Astrocyte (in vitro differentiated cells and primary cell): ENCODE measurements at regions not wholly inside any gene's neighbourhood (a gene's known extent, or its start where the extent isn't known, plus 50 kb on each side); places are given as distances from the start of the nearest gene placed in this dataset.

Source experiments
- DNase-seq: peaks from one replicate; pipeline ENCODE4 v3.0.0-alpha.2; 2010; ENCODE audit warnings: low read depth
- FAIRE-seq: peaks from 2 replicates; lab custom pipeline; 2011; peaks lifted over from hg19 to GRCh38; lab: Jason Lieb, UNC
- H2AFZ ChIP-seq: 2 replicates; pipeline ENCODE4 v1.6.0; 2012; ENCODE audit warnings: low read depth, low read length, inconsistent platforms
- H3K27ac ChIP-seq: 2 replicates; pipeline ENCODE4 v1.5.1; 2011; ENCODE audit warnings: low read depth, low read length, inconsistent platforms
- H3K27me3 ChIP-seq: 2 replicates; pipeline ENCODE4 v1.6.0; 2011; ENCODE audit warnings: low read length, inconsistent platforms; ENCODE audit not compliant: insufficient read depth
- H3K36me3 ChIP-seq: 2 replicates; pipeline ENCODE4 v1.5.1; 2011; ENCODE audit warnings: low read length, inconsistent platforms; ENCODE audit not compliant: insufficient read depth
- H3K4me1 ChIP-seq: 2 replicates; pipeline ENCODE4 v1.5.1; 2011; ENCODE audit warnings: low read length, inconsistent platforms; ENCODE audit not compliant: insufficient read depth
- H3K4me2 ChIP-seq: 2 replicates; pipeline ENCODE4 v1.6.0; 2012; ENCODE audit warnings: low read length, inconsistent platforms
- H3K4me3 ChIP-seq: 2 replicates; pipeline ENCODE4 v1.5.1; 2011; ENCODE audit warnings: low read depth, mild to moderate bottlenecking, low read length, inconsistent platforms; ENCODE audit not compliant: insufficient read depth
- H3K79me2 ChIP-seq: 2 replicates; pipeline ENCODE4 v1.6.0; 2012; ENCODE audit warnings: mild to moderate bottlenecking, low read length, inconsistent platforms; ENCODE audit not compliant: insufficient read depth
- H3K9ac ChIP-seq: 2 replicates; pipeline ENCODE4 v1.6.0; 2012; ENCODE audit warnings: mild to moderate bottlenecking, low read length, inconsistent platforms
- H3K9me3 ChIP-seq: 2 replicates; pipeline ENCODE4 v1.5.1; 2012; ENCODE audit warnings: low read depth, mild to moderate bottlenecking, low read length, inconsistent platforms; ENCODE audit not compliant: insufficient read depth
- H4K20me1 ChIP-seq: 2 replicates; pipeline ENCODE4 v1.6.0; 2012; ENCODE audit warnings: low read length, inconsistent platforms; ENCODE audit not compliant: insufficient read depth
- H3K27ac Mint-ChIP-seq: one replicate; pipeline ENCODE4 v1.8.0; 2021; ENCODE audit warnings: mild to moderate bottlenecking, mixed read lengths; ENCODE audit not compliant: unreplicated experiment
- H3K27me3 Mint-ChIP-seq: one replicate; pipeline ENCODE4 v1.8.0; 2021; ENCODE audit warnings: low read depth, mixed read lengths; ENCODE audit not compliant: unreplicated experiment
- H3K36me3 Mint-ChIP-seq: one replicate; pipeline ENCODE4 v1.8.0; 2021; ENCODE audit warnings: low read depth, mixed read lengths; ENCODE audit not compliant: unreplicated experiment
- H3K4me1 Mint-ChIP-seq: one replicate; pipeline ENCODE4 v1.8.0; 2021; ENCODE audit warnings: low read depth, mixed read lengths; ENCODE audit not compliant: unreplicated experiment
- H3K4me3 Mint-ChIP-seq: one replicate; pipeline ENCODE4 v1.8.0; 2021; ENCODE audit warnings: mild to moderate bottlenecking, moderate library complexity, mixed read lengths; ENCODE audit not compliant: unreplicated experiment
- H3K9me3 Mint-ChIP-seq: one replicate; pipeline ENCODE4 v1.8.0; 2021; ENCODE audit warnings: mild to moderate bottlenecking, mixed read lengths; ENCODE audit not compliant: unreplicated experiment
- EZH2 ChIP-seq: IDR thresholded peaks from 2 replicates; pipeline ENCODE4 v1.6.1; 2012; ENCODE audit warnings: mild to moderate bottlenecking, low read length, inconsistent platforms; ENCODE audit not compliant: insufficient read depth
- TF ChIP-seq, protein P1 (sequence below): IDR thresholded peaks from 2 replicates; pipeline ENCODE4 v1.5.1; 2011; ENCODE audit warnings: low read depth, mild to moderate bottlenecking, inconsistent platforms, low read length, moderate library complexity; ENCODE audit not compliant: insufficient read depth

- Histone ChIP-seq H3K4me3 (no peak overlapping the region), H3K79me2 (no peaks in the 10 kb centered on the region), H3K9me3 (no peaks in the 10 kb centered on the region), H3K27me3 (no peaks in the 10 kb centered on the region), H2AFZ (no peak overlapping the region), H4K20me1 (no peaks in the 10 kb centered on the region), H3K4me2 (no peak overlapping the region), H3K36me3 (no peaks in the 10 kb centered on the region), H3K27ac (no peak overlapping the region), H3K9ac (no peak overlapping the region), H3K4me1 (no peaks in the 10 kb centered on the region)
- no peak overlapping the region for H3K27ac Mint-ChIP-seq
- TF ChIP-seq, protein P1, sequence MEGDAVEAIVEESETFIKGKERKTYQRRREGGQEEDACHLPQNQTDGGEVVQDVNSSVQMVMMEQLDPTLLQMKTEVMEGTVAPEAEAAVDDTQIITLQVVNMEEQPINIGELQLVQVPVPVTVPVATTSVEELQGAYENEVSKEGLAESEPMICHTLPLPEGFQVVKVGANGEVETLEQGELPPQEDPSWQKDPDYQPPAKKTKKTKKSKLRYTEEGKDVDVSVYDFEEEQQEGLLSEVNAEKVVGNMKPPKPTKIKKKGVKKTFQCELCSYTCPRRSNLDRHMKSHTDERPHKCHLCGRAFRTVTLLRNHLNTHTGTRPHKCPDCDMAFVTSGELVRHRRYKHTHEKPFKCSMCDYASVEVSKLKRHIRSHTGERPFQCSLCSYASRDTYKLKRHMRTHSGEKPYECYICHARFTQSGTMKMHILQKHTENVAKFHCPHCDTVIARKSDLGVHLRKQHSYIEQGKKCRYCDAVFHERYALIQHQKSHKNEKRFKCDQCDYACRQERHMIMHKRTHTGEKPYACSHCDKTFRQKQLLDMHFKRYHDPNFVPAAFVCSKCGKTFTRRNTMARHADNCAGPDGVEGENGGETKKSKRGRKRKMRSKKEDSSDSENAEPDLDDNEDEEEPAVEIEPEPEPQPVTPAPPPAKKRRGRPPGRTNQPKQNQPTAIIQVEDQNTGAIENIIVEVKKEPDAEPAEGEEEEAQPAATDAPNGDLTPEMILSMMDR = no peak
- TF ChIP-seq EZH2 = no peak
- FAIRE-seq (peak; percentile 45), DNase-seq (no peak)
- H3K4me3 Mint-ChIP-seq = no peak overlapping the region
- no peaks in the 10 kb centered on the region for H3K9me3 Mint-ChIP-seq
- H3K36me3 Mint-ChIP-seq = no peaks in the 10 kb centered on the region
- no peaks in the 10 kb centered on the region for H3K4me1 Mint-ChIP-seq
- H3K27me3 Mint-ChIP-seq = no peaks in the 10 kb centered on the region
Observed at GRCh38 chrX:69096963-69097362, 68.3 kb downstream of the PJA1 start.

DNA sequence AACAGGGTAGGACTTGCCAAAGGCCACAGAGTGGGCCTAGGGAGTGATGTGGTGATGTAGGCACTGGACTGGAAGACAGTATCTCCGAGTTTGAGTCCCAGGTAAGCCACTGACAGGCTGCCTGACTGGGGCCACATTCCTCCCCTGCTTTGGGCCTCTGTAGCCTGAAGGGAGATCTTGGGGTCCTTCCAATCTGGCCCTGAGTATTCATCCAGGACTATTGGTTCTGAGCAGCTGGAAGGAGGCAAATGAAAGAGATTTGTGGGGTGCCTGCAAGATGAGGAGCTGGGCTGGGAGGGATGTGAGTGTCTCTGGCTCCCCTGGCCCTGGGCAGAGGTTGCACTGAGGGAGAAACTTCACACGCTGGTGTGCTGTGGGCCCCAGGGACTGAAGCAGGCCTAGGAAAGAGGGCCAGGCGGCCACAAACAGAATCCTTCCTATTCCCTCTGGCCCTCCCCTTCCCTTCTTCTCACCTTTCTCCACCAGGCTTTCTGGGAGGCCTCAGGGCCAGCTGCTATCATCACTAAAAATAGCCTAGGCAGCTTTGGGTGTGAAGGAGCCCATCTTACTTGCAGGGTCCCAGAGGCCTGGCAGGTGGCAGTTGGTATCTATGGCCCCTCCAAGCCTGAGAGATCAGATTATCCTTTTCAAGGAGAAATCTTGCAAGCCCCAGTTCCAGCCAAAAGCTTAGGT, 70.1 kb downstream of the PJA1 start:
- Mint-ChIP-seq H3K9me3 (no peaks in the 10 kb centered on the region), H3K27me3 (no peaks in the 10 kb centered on the region), H3K4me3 (no peak overlapping the region), H3K4me1 (no peaks in the 10 kb centered on the region), H3K27ac (no peak overlapping the region), H3K36me3 (no peaks in the 10 kb centered on the region)
- Histone ChIP-seq H2AFZ (no peak overlapping the region), H4K20me1 (no peaks in the 10 kb centered on the region), H3K9ac (no peak overlapping the region), H3K4me2 (no peak overlapping the region), H3K4me1 (no peaks in the 10 kb centered on the region), H3K4me3 (no peak overlapping the region), H3K9me3 (no peaks in the 10 kb centered on the region), H3K27me3 (no peaks in the 10 kb centered on the region), H3K79me2 (no peaks in the 10 kb centered on the region), H3K36me3 (no peaks in the 10 kb centered on the region), H3K27ac (no peak overlapping the region)
- TF ChIP-seq, protein P1 = no peak
- TF ChIP-seq EZH2 = no peak
- FAIRE-seq (peak; percentile 5), DNase-seq (no peak)
